Adrenal gland (tissue), 9 donors: ENCODE measurements at regions not wholly inside any gene's neighbourhood (a gene's known extent, or its start where the extent isn't known, plus 50 kb on each side); places are given as distances from the start of the nearest gene placed in this dataset.

ENCODE experiments used
- DNase-seq, 7 donors: peaks; one replicate each; pipeline ENCODE4 v3.0.0-alpha.2; 2019 to 2020
- H3K27ac ChIP-seq, 5 donors: fragments of 200-600 bp; sonication (generic) in 4 of 5; 1 replicate in 3 of 5; 2 replicates in 2 of 5; pipeline versions ENCODE4 v1.5.1 to v1.8.0; 2016 to 2020; ENCODE audit warnings: mild to moderate bottlenecking in 1 of 5
- H3K27me3 ChIP-seq: fragments of 200-600 bp; 2 replicates; pipeline ENCODE4 v1.8.0; 2021
- H3K36me3 ChIP-seq, 2 donors: fragments of 200-600 bp; replicated peaks in 1 of 2; 1 replicate in 1 of 2; 2 replicates in 1 of 2; pipeline versions ENCODE4 v1.5.1 to v1.8.0; 2018 to 2022
- H3K4me1 ChIP-seq, 2 donors: fragments of 200-600 bp; replicated peaks in 1 of 2; 1 replicate in 1 of 2; 2 replicates in 1 of 2; pipeline versions ENCODE4 v1.5.1 to v1.8.0; 2018 to 2021
- H3K4me3 ChIP-seq, 4 donors: fragments of 200-600 bp; sonication (generic) in 3 of 4; one replicate each; pipeline ENCODE4 v1.5.1; 2016 to 2018
- H3K9me3 ChIP-seq, 3 donors: fragments of 200-600 bp; sonication (generic) in 1 of 3; replicated peaks in 1 of 3; 1 replicate in 2 of 3; 2 replicates in 1 of 3; pipeline versions ENCODE4 v1.5.1 to v1.8.0; 2016 to 2021
- POLR2A ChIP-seq, 2 donors: fragments of 450-650 bp; IDR thresholded peaks; one replicate each; pipeline ENCODE4 v1.6.1; 2017; ENCODE audit warnings: antibody characterized with exemption in 2 of 2, mild to moderate bottlenecking in 2 of 2, moderate library complexity in 1 of 2
- WGBS, 4 donors: extraction: QIAGEN DNeasy Blood & Tissue Kit in 2 of 4; methylation state at CpG; one replicate each; pipeline versions ENCODE4 v1.1.5 to v1.1.7; 2013 to 2017; 5-methylcytosine and 5-hydroxymethylcytosine counted together
- intact Hi-C, 2 donors: fragments of 100-400 bp; cut with DNase I; formaldehyde crosslinking; loops; one replicate each; pipeline versions ENCODE4 v1.14.1 to v1.15.0; 2022 to 2023
- TF ChIP-seq, protein P1 (sequence below), 6 experiments: fragments of 450-650 bp in 4 of 6; fragments of 200-600 bp in 2 of 6; sonication (generic) in 1 of 6; IDR thresholded peaks; 1 replicate in 5 of 6; 2 replicates in 1 of 6; pipeline versions ENCODE4 v1.5.1 to v1.8.0; 2016 to 2021; ENCODE audit warnings: antibody characterized with exemption in 6 of 6, mild to moderate bottlenecking in 2 of 6, moderate library complexity in 1 of 6
- donor health status: healthy with polysubstance abuse.
- donor health status: Bipolar disorder and iron deficiency.
- donor health status: DM: yes; HTN: yes; CAD: no.
- donor health status: DM: no; HTN: no; CAD: no.
- donor health status: DM: no; HTN: no; CAD: no.

DNA sequence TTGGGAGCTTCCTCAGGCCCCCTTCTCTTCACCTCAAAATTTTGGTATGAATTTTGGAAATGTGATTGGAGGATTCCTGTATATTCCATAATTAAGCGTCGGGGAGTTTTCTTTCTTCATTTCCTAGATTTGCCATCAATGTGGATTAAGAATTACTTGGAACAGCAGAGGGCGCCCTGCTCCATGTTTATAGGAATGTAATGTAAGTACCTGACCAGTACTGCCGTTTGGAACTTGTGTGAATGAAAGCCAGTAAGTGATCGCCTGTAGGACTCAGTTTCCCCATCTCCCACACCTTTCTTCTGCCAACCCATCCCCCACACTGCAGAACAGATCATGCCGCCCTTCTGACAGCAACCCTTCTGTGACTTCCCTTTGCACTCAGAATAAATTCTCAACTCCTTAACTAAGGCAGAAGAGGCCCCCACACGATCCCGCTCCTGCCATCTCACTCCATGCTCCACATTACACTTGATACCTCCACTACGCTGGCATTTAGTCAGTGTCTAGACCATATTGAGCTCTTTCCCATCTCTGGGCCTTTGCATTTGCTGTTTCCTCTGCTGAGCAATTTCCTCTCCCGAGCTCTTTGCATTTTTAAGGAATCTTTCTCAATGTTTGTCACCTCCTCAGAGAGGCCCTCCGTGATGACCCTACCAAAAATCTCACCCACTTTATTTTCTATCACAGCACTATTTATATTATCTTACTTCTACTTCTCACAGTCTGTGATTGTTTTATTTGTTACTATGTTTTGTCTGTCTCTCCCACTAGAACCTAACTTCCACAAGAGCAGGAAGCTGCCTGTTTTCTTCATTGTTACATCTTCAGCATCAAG, 79.5 kb upstream of the HTR4 start:
- H3K27ac ChIP-seq, result no peak overlapping the region
- WGBS, 4 donors, result 23 to 32% (median 26%) methylated on average over 11 of the region's 11 CpGs
- H3K9me3 ChIP-seq, result no peaks in the 10 kb centered on the region
- H3K4me3 ChIP-seq, result no peak overlapping the region
- peak; percentile 68 to 93 (median 83) for DNase-seq
- TF ChIP-seq POLR2A (IDR thresholded peaks at IDR 0.05), result no peak
- TF ChIP-seq, protein P1, sequence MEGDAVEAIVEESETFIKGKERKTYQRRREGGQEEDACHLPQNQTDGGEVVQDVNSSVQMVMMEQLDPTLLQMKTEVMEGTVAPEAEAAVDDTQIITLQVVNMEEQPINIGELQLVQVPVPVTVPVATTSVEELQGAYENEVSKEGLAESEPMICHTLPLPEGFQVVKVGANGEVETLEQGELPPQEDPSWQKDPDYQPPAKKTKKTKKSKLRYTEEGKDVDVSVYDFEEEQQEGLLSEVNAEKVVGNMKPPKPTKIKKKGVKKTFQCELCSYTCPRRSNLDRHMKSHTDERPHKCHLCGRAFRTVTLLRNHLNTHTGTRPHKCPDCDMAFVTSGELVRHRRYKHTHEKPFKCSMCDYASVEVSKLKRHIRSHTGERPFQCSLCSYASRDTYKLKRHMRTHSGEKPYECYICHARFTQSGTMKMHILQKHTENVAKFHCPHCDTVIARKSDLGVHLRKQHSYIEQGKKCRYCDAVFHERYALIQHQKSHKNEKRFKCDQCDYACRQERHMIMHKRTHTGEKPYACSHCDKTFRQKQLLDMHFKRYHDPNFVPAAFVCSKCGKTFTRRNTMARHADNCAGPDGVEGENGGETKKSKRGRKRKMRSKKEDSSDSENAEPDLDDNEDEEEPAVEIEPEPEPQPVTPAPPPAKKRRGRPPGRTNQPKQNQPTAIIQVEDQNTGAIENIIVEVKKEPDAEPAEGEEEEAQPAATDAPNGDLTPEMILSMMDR (IDR thresholded peaks at IDR 0.05), result peak; percentile 46 to 77 (median 65)
- H3K27me3 ChIP-seq, result no peaks in the 10 kb centered on the region
- no peaks in the 10 kb centered on the region for H3K4me1 ChIP-seq
- intact Hi-C loops, result loop anchor here (5.0 to 10.0 kb wide), 6 partner anchors 271 to 559 kb away; no protein-coding TSS in a partner anchor
- H3K36me3 ChIP-seq, result no peaks in the 10 kb centered on the region

DNA sequence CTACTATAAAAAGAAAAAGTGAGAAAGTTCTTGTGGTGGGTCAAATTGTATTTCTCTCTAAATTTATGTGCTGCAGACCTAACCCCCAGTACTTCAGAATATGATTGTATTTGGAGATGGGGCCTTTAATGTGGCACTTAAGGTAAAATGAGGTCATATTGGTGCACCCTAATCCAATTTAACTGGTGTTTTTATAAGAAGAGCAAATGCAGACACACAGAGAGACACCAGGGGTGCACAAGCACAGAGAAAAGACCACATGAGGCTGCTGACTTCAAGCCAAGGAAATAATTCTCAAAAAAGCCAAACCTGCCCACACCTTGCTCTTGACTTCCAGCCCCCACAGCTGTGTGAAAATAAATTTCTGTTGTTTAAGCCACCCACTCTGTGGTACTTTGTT, 80.2 kb upstream of the HTR4 start:
- intact Hi-C loops, result loop anchor here (5.0 to 10.0 kb wide), 6 partner anchors 270 to 560 kb away; no protein-coding TSS in a partner anchor
- TF ChIP-seq POLR2A (IDR thresholded peaks at IDR 0.05), result no peak
- TF ChIP-seq, protein P1 (IDR thresholded peaks at IDR 0.05), result no peak
- DNase-seq, result no peak
- Histone ChIP-seq H3K9me3 (no peaks in the 10 kb centered on the region), H3K4me3 (no peak overlapping the region), H3K36me3 (no peaks in the 10 kb centered on the region), H3K27me3 (no peaks in the 10 kb centered on the region), H3K27ac (no peak overlapping the region), H3K4me1 (no peaks in the 10 kb centered on the region)

DNA sequence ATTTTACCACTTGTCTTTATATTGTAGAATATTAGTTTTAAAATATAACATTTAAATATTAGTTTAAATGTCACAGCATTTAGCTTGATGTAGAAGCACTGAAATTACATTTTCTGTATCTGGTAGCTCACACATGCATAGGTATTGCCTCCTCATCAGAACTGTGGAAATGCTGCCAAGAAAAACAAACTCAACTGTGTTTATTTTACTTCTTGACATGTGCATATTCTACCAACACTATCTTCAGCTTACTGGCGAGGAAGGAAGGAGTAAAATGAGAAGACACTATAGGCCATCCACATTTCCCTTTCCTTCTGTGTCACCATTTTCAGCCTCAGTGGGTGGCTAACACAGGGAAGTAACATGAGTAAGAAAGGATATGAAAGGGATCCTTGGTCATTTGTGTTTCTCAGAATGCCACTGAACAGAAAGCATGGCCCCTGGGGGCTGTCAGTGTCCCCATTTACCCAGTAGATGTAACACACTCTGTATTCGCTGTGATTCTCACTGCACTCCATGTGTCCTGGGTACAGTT, 81.0 kb upstream of the HTR4 start:
- intact Hi-C loops, result loop anchor here (5.0 to 10.0 kb wide), 6 partner anchors 269 to 561 kb away; no protein-coding TSS in a partner anchor
- H3K4me3 ChIP-seq, result no peak overlapping the region
- no peaks in the 10 kb centered on the region for H3K36me3 ChIP-seq
- DNase-seq, result no peak
- WGBS, 4 donors, result 67 to 87% (median 81%) methylated on average over 2 of the region's 2 CpGs
- no peak overlapping the region for H3K27ac ChIP-seq
- H3K4me1 ChIP-seq, result no peaks in the 10 kb centered on the region
- H3K9me3 ChIP-seq, result no peaks in the 10 kb centered on the region
- no peaks in the 10 kb centered on the region for H3K27me3 ChIP-seq
- TF ChIP-seq POLR2A (IDR thresholded peaks at IDR 0.05), result no peak
- TF ChIP-seq, protein P1 (IDR thresholded peaks at IDR 0.05), result no peak

DNA sequence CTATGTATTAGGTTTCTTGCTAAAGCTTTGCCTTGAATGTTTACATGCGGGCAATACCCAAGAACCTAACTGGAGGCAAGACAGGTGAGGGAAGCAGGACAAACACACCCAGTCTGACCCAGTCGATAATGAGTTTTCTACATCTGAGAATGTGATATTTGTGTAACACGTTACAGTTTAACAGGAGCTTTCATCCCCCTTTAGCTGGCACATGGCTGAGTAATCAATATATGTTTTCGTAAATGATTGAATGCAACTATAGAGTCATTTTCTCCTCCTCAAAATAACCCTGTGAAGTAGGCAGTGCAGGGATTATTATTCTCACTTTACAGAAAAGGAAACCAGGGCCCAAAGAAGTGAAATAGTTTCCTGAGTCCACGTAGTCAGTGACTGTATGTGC, 84.7 kb upstream of the HTR4 start:
- Histone ChIP-seq H3K9me3 (no peaks in the 10 kb centered on the region), H3K27ac (no peak overlapping the region), H3K27me3 (no peaks in the 10 kb centered on the region), H3K4me1 (no peaks in the 10 kb centered on the region), H3K36me3 (no peaks in the 10 kb centered on the region), H3K4me3 (no peak overlapping the region)
- no peak for TF ChIP-seq POLR2A (IDR thresholded peaks at IDR 0.05)
- TF ChIP-seq, protein P1 (IDR thresholded peaks at IDR 0.05), result no peak
- no peak for DNase-seq
- 74 to 82% (median 77%) methylated on average over 5 of the region's 5 CpGs for WGBS, 4 donors
- intact Hi-C loops, result loop anchor here (5.0 to 10.0 kb wide), 6 partner anchors 266 to 564 kb away; no protein-coding TSS in a partner anchor
